SK-N-SH treated with all-trans-retinoic acid at 6 μM for 48 hours (cell line): ENCODE measurements at regions not wholly inside any gene's neighbourhood (a gene's known extent, or its start where the extent isn't known, plus 50 kb on each side); places are given as distances from the start of the nearest gene placed in this dataset.

ENCODE experiments used
- ATAC-seq: fragments of 200-7000 bp; cut with Tn5 transposase; 3 replicates; pipeline ENCODE4 v1.9.1; 2020; ENCODE audit warnings: mild to moderate bottlenecking, moderate library complexity
- ARNTL ChIP-seq: fragments of 450-650 bp; formaldehyde crosslinking; IDR thresholded peaks from 2 replicates; pipeline ENCODE4 v1.5.0; 2020; ENCODE audit warnings: low read depth, mild to moderate bottlenecking, moderate library complexity, borderline replicate concordance
- BACH2 ChIP-seq: fragments of 250-450 bp; sonication (Bioruptor Pico); IDR thresholded peaks from 2 replicates; pipeline ENCODE4 v1.9.0; 2021; ENCODE audit warnings: mild to moderate bottlenecking, borderline replicate concordance
- CSDC2 ChIP-seq: fragments of 250-450 bp; sonication (Bioruptor Pico); IDR thresholded peaks from 2 replicates; pipeline ENCODE4 v1.5.0; 2020; ENCODE audit warnings: mild to moderate bottlenecking, moderate library complexity
- CSRNP3 ChIP-seq: fragments of 250-450 bp; sonication (Bioruptor Pico); IDR thresholded peaks from 2 replicates; pipeline ENCODE4 v1.5.1; 2021; ENCODE audit warnings: mild to moderate bottlenecking, moderate library complexity
- GLIS3 ChIP-seq: fragments of 250-450 bp; sonication (Bioruptor Pico); IDR thresholded peaks from 2 replicates; pipeline ENCODE4 v1.5.0; 2020; ENCODE audit warnings: mild to moderate bottlenecking, moderate library complexity
- ISL1 ChIP-seq: fragments of 250-450 bp; sonication (Bioruptor Pico); IDR thresholded peaks from 2 replicates; pipeline ENCODE4 v2.1.2; 2022; ENCODE audit warnings: mild to moderate bottlenecking, moderate library complexity
- OSR1 ChIP-seq: fragments of 250-450 bp; sonication (Bioruptor Pico); IDR thresholded peaks from 2 replicates; pipeline ENCODE4 v1.8.0; 2022; ENCODE audit warnings: moderate library complexity, mild to moderate bottlenecking, inconsistent platforms
- PPARA ChIP-seq: fragments of 250-450 bp; sonication (Bioruptor Pico); IDR thresholded peaks from 2 replicates; pipeline ENCODE4 v1.5.0; 2020; ENCODE audit warnings: mild to moderate bottlenecking, borderline replicate concordance
- SNAI2 ChIP-seq: fragments of 250-450 bp; sonication (Bioruptor Pico); IDR thresholded peaks from 2 replicates; pipeline ENCODE4 v1.5.0; 2020; ENCODE audit warnings: mild to moderate bottlenecking, moderate library complexity
- TCF4 ChIP-seq: fragments of 250-450 bp; sonication (Bioruptor Pico); IDR thresholded peaks from 2 replicates; pipeline ENCODE4 v1.8.0; 2021; ENCODE audit warnings: mild to moderate bottlenecking, moderate library complexity, borderline replicate concordance
- TOX ChIP-seq: fragments of 250-450 bp; sonication (Bioruptor Pico); IDR thresholded peaks from 2 replicates; pipeline ENCODE4 v1.8.0; 2021; ENCODE audit warnings: mild to moderate bottlenecking, moderate library complexity, borderline replicate concordance
- ZC3H10 ChIP-seq: fragments of 250-450 bp; sonication (Bioruptor Pico); IDR thresholded peaks from 2 replicates; pipeline ENCODE4 v1.5.1; 2021; ENCODE audit warnings: mild to moderate bottlenecking, moderate library complexity
- ZFP3 ChIP-seq: fragments of 250-450 bp; sonication (Bioruptor Pico); IDR thresholded peaks from 2 replicates; pipeline ENCODE4 v1.5.0; 2020; ENCODE audit warnings: mild to moderate bottlenecking, moderate library complexity
- ZFP30 ChIP-seq: fragments of 450-650 bp; formaldehyde crosslinking; IDR thresholded peaks from 2 replicates; pipeline ENCODE4 v1.5.0; 2022; ENCODE audit warnings: mild to moderate bottlenecking, moderate library complexity
- ZNF565 ChIP-seq: fragments of 450-650 bp; formaldehyde crosslinking; conservative IDR thresholded peaks from 2 replicates; pipeline ENCODE4 v1.5.0; 2020; ENCODE audit warnings: low read depth, mild to moderate bottlenecking, moderate library complexity
- ZNF70 ChIP-seq: fragments of 450-650 bp; formaldehyde crosslinking; IDR thresholded peaks from 2 replicates; pipeline ENCODE4 v1.5.0; 2020; ENCODE audit warnings: mild to moderate bottlenecking, moderate library complexity
- ZNF8 ChIP-seq: fragments of 450-650 bp; formaldehyde crosslinking; IDR thresholded peaks from 2 replicates; pipeline ENCODE4 v1.5.0; 2020; ENCODE audit warnings: mild to moderate bottlenecking, moderate library complexity
- TF ChIP-seq, protein P1 (sequence below): fragments of 250-450 bp; sonication (Bioruptor Pico); IDR thresholded peaks from 2 replicates; pipeline ENCODE4 v1.8.0; 2020; ENCODE audit warnings: mild to moderate bottlenecking, moderate library complexity, borderline replicate concordance
- TF ChIP-seq, protein P2 (sequence below): fragments of 250-450 bp; sonication (Bioruptor Pico); IDR thresholded peaks from 2 replicates; pipeline ENCODE4 v1.5.0; 2020; ENCODE audit warnings: mild to moderate bottlenecking, moderate library complexity
- TF ChIP-seq, protein P3 (sequence below): fragments of 250-450 bp; sonication (Bioruptor Pico); IDR thresholded peaks from 2 replicates; pipeline ENCODE4 v1.5.1; 2020; ENCODE audit warnings: low read depth, mild to moderate bottlenecking, moderate library complexity

DNA sequence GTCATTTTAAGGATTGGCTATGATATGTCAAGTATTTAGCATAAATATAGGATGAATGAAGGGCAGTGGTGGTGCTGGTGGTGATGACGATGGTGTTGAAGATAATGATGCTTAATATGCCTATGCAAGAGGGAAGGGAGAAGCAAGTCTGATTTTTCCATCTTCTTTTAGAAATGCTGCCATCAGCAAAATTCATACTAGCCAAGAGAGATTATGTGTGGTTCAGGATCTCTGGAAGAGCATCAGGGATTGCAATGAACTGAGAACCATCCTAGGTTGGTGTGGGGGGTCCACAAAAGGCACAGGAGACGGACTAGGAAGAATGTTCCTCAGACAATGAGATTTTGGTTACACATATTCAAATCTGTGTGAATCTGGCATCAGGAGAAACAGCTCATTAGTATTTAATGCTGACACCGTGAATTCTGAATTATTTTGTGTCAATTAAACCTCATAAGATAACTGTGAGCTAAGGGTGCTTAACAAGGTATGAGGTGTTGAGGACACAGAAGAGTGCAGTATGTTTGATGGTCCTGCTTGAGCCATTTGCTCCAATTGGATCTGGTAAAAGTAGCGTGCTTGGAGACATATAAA is 1120.8 kb upstream of the GOT2 start:
- ATAC-seq, result no peak
- TF ChIP-seq CSDC2 (CRISPR knock-in tag), result no peak
- TF ChIP-seq CSRNP3 (CRISPR knock-in tag), result no peak
- TF ChIP-seq, protein P1, sequence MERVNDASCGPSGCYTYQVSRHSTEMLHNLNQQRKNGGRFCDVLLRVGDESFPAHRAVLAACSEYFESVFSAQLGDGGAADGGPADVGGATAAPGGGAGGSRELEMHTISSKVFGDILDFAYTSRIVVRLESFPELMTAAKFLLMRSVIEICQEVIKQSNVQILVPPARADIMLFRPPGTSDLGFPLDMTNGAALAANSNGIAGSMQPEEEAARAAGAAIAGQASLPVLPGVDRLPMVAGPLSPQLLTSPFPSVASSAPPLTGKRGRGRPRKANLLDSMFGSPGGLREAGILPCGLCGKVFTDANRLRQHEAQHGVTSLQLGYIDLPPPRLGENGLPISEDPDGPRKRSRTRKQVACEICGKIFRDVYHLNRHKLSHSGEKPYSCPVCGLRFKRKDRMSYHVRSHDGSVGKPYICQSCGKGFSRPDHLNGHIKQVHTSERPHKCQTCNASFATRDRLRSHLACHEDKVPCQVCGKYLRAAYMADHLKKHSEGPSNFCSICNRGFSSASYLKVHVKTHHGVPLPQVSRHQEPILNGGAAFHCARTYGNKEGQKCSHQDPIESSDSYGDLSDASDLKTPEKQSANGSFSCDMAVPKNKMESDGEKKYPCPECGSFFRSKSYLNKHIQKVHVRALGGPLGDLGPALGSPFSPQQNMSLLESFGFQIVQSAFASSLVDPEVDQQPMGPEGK (CRISPR knock-in tag), result no peak
- TF ChIP-seq OSR1 (CRISPR knock-in tag), result no peak
- no peak for TF ChIP-seq ZNF8 (CRISPR knock-in tag)
- TF ChIP-seq ZFP30, result no peak
- TF ChIP-seq ZFP3 (CRISPR knock-in tag), result no peak
- no peak for TF ChIP-seq ARNTL
- TF ChIP-seq, all 23 proteins: peak for 0

DNA sequence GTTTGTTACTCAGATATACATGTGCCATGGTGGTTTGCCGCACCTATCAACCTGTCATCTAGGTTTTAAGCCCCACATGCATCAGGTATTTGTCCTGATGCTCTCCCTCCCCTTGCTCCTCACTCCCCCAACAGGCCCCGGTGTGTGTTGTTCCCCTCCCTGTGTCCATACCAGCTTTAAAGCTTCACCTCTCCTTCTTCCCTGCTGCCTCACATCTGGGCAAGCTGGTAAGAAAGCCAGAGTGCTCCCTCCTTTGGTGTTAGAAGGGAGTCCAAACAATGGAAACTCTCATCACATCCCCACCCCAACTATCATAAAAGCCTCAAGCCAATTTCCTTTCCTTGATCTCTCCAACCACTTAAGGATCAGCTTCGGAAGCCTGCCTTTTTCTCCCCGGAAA is 1115.6 kb upstream of the GOT2 start:
- TF ChIP-seq ZC3H10 (no peak), CSRNP3 (CRISPR knock-in tag) (no peak), SNAI2 (CRISPR knock-in tag) (no peak), ZNF8 (CRISPR knock-in tag) (no peak), OSR1 (CRISPR knock-in tag) (no peak), ISL1 (CRISPR knock-in tag) (no peak)
- TF ChIP-seq, protein P2, sequence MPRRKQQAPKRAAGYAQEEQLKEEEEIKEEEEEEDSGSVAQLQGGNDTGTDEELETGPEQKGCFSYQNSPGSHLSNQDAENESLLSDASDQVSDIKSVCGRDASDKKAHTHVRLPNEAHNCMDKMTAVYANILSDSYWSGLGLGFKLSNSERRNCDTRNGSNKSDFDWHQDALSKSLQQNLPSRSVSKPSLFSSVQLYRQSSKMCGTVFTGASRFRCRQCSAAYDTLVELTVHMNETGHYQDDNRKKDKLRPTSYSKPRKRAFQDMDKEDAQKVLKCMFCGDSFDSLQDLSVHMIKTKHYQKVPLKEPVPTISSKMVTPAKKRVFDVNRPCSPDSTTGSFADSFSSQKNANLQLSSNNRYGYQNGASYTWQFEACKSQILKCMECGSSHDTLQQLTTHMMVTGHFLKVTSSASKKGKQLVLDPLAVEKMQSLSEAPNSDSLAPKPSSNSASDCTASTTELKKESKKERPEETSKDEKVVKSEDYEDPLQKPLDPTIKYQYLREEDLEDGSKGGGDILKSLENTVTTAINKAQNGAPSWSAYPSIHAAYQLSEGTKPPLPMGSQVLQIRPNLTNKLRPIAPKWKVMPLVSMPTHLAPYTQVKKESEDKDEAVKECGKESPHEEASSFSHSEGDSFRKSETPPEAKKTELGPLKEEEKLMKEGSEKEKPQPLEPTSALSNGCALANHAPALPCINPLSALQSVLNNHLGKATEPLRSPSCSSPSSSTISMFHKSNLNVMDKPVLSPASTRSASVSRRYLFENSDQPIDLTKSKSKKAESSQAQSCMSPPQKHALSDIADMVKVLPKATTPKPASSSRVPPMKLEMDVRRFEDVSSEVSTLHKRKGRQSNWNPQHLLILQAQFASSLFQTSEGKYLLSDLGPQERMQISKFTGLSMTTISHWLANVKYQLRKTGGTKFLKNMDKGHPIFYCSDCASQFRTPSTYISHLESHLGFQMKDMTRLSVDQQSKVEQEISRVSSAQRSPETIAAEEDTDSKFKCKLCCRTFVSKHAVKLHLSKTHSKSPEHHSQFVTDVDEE (CRISPR knock-in tag), result no peak
- TF ChIP-seq, all 23 proteins: peak for 0
- no peak for ATAC-seq

DNA sequence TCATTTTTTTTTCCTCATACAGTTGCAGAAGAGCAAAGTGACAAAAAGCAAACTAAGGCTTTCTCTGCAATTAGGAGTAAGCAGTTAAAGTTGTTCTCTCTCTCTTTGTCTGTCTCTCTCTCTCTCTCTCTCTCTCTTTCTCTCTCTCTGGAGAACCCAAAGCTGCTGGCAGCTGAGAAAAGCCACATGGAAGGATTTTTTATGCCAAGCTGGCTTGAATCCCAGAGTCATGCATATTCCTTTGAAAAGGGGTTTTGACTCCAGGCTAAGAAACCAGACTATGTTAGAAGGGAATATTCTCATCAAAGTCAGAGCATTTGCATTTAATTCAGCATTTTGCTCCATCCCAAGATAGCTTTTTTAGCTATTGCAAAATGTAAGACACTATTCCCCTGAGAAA is 1114.2 kb upstream of the GOT2 start:
- no peak for ATAC-seq
- no peak for TF ChIP-seq ZNF70 (CRISPR knock-in tag)
- TF ChIP-seq ISL1 (CRISPR knock-in tag), result no peak
- no peak for TF ChIP-seq SNAI2 (CRISPR knock-in tag)
- TF ChIP-seq BACH2 (CRISPR knock-in tag), result no peak
- no peak for TF ChIP-seq ZFP30
- TF ChIP-seq PPARA (CRISPR knock-in tag), result no peak
- no peak for TF ChIP-seq ZNF8 (CRISPR knock-in tag)
- TF ChIP-seq OSR1 (CRISPR knock-in tag), result no peak
- TF ChIP-seq, protein P3, sequence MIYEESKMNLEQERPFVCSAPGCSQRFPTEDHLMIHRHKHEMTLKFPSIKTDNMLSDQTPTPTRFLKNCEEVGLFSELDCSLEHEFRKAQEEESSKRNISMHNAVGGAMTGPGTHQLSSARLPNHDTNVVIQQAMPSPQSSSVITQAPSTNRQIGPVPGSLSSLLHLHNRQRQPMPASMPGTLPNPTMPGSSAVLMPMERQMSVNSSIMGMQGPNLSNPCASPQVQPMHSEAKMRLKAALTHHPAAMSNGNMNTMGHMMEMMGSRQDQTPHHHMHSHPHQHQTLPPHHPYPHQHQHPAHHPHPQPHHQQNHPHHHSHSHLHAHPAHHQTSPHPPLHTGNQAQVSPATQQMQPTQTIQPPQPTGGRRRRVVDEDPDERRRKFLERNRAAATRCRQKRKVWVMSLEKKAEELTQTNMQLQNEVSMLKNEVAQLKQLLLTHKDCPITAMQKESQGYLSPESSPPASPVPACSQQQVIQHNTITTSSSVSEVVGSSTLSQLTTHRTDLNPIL (CRISPR knock-in tag), result no peak
- no peak for TF ChIP-seq ZFP3 (CRISPR knock-in tag)
- TF ChIP-seq TOX (CRISPR knock-in tag), result no peak
- TF ChIP-seq GLIS3, result no peak
- TF ChIP-seq ZNF565 (CRISPR knock-in tag), result no peak
- TF ChIP-seq ARNTL, result no peak
- TF ChIP-seq TCF4 (CRISPR knock-in tag), result no peak
- TF ChIP-seq ZC3H10, result no peak
- TF ChIP-seq, protein P2 (CRISPR knock-in tag), result no peak
